ENCODE measurements at regions not wholly inside any gene's neighbourhood (a gene's known extent, or its start where the extent isn't known, plus 50 kb on each side); places are given as distances from the start of the nearest gene placed in this dataset.

- H3K36me3 ChIP-seq (ENCODE audit: insufficient read depth, low read length) = no peaks in the 10 kb centered on the region
- H3K27me3 ChIP-seq (ENCODE audit: control insufficient read depth, insufficient read depth, low read length) = no peaks in the 10 kb centered on the region
- no peak overlapping the region for H3K4me3 ChIP-seq (ENCODE audit: low read length)
- H3K4me1 ChIP-seq (ENCODE audit: control insufficient read depth, insufficient read depth, low read length) = peaks cover 55% of the 10 kb centered on the region
- no peaks in the 10 kb centered on the region for H3K9me3 ChIP-seq (replicated peaks; ENCODE audit: low read length)
- peak overlapping the region; percentile 54 for H3K4me2 ChIP-seq (ENCODE audit: low read length)
- H3K9ac ChIP-seq (ENCODE audit: low read depth, low read length) = peak overlapping the region; percentile 44
These were observed 620.1 kb upstream of the ADAMTS5 start for GRCh38 chr21:27586986-27587385.

GRCh38 chr21:27586326-27586725 is 619.4 kb upstream of the ADAMTS5 start:
- peak overlapping the region; percentile 54 for H3K4me2 ChIP-seq (ENCODE audit: low read length)
- no peaks in the 10 kb centered on the region for H3K9me3 ChIP-seq (replicated peaks; ENCODE audit: low read length)
- H3K36me3 ChIP-seq (ENCODE audit: insufficient read depth, low read length) = no peaks in the 10 kb centered on the region
- peaks cover 56% of the 10 kb centered on the region for H3K4me1 ChIP-seq (ENCODE audit: control insufficient read depth, insufficient read depth, low read length)
- no peaks in the 10 kb centered on the region for H3K27me3 ChIP-seq (ENCODE audit: control insufficient read depth, insufficient read depth, low read length)
- no peak overlapping the region for H3K9ac ChIP-seq (ENCODE audit: low read depth, low read length)
- no peak overlapping the region for H3K4me3 ChIP-seq (ENCODE audit: low read length)

GRCh38 chr21:27584256-27584655 is 617.4 kb upstream of the ADAMTS5 start:
- no peak overlapping the region for H3K4me3 ChIP-seq (ENCODE audit: low read length)
- H3K36me3 ChIP-seq (ENCODE audit: insufficient read depth, low read length) = no peaks in the 10 kb centered on the region
- H3K4me2 ChIP-seq (ENCODE audit: low read length) = no peak overlapping the region
- no peak overlapping the region for H3K9ac ChIP-seq (ENCODE audit: low read depth, low read length)
- no peaks in the 10 kb centered on the region for H3K27me3 ChIP-seq (ENCODE audit: control insufficient read depth, insufficient read depth, low read length)
- peaks cover 48% of the 10 kb centered on the region for H3K4me1 ChIP-seq (ENCODE audit: control insufficient read depth, insufficient read depth, low read length)
- no peaks in the 10 kb centered on the region for H3K9me3 ChIP-seq (replicated peaks; ENCODE audit: low read length)

- Histone ChIP-seq H3K36me3 (ENCODE audit: insufficient read depth, low read length) (peaks cover 4% of the 10 kb centered on the region), H3K9ac (ENCODE audit: low read depth, low read length) (peak overlapping the region; percentile 41), H3K9me3 (replicated peaks; ENCODE audit: low read length) (no peaks in the 10 kb centered on the region), H3K4me2 (ENCODE audit: low read length) (no peak overlapping the region), H3K27me3 (ENCODE audit: control insufficient read depth, insufficient read depth, low read length) (no peaks in the 10 kb centered on the region), H3K4me1 (ENCODE audit: control insufficient read depth, insufficient read depth, low read length) (peaks cover 47% of the 10 kb centered on the region), H3K4me3 (ENCODE audit: low read length) (no peak overlapping the region)
These were observed 616.1 kb upstream of the ADAMTS5 start for GRCh38 chr21:27582948-27583430.

GRCh38 chr21:27582246-27582947 is 615.5 kb upstream of the ADAMTS5 start:
- H3K9ac ChIP-seq (ENCODE audit: low read depth, low read length) = peak overlapping the region; percentile 41
- H3K36me3 ChIP-seq (ENCODE audit: insufficient read depth, low read length) = peaks cover 4% of the 10 kb centered on the region
- H3K9me3 ChIP-seq (replicated peaks; ENCODE audit: low read length) = no peaks in the 10 kb centered on the region
- H3K4me3 ChIP-seq (ENCODE audit: low read length) = no peak overlapping the region
- no peaks in the 10 kb centered on the region for H3K27me3 ChIP-seq (ENCODE audit: control insufficient read depth, insufficient read depth, low read length)
- H3K4me2 ChIP-seq (ENCODE audit: low read length) = no peak overlapping the region
- H3K4me1 ChIP-seq (ENCODE audit: control insufficient read depth, insufficient read depth, low read length) = peaks cover 47% of the 10 kb centered on the region

- H3K36me3 ChIP-seq (ENCODE audit: insufficient read depth, low read length) = peaks cover 4% of the 10 kb centered on the region
- no peak overlapping the region for H3K4me2 ChIP-seq (ENCODE audit: low read length)
- no peak overlapping the region for H3K9ac ChIP-seq (ENCODE audit: low read depth, low read length)
- peaks cover 37% of the 10 kb centered on the region for H3K4me1 ChIP-seq (ENCODE audit: control insufficient read depth, insufficient read depth, low read length)
- H3K4me3 ChIP-seq (ENCODE audit: low read length) = no peak overlapping the region
- H3K27me3 ChIP-seq (ENCODE audit: control insufficient read depth, insufficient read depth, low read length) = no peaks in the 10 kb centered on the region
- no peaks in the 10 kb centered on the region for H3K9me3 ChIP-seq (replicated peaks; ENCODE audit: low read length)
These were observed 614.3 kb upstream of the ADAMTS5 start for GRCh38 chr21:27581168-27581567.

GRCh38 chr21:27580276-27580675 is 613.4 kb upstream of the ADAMTS5 start:
- peaks cover 35% of the 10 kb centered on the region for H3K4me1 ChIP-seq (ENCODE audit: control insufficient read depth, insufficient read depth, low read length)

GRCh38 chr21:27578741-27579265 is 611.9 kb upstream of the ADAMTS5 start:
- H3K9me3 ChIP-seq (replicated peaks; ENCODE audit: low read length) = no peaks in the 10 kb centered on the region
- H3K36me3 ChIP-seq (ENCODE audit: insufficient read depth, low read length) = peaks cover 4% of the 10 kb centered on the region
- H3K4me2 ChIP-seq (ENCODE audit: low read length) = no peak overlapping the region
- no peak overlapping the region for H3K9ac ChIP-seq (ENCODE audit: low read depth, low read length)
- peaks cover 27% of the 10 kb centered on the region for H3K4me1 ChIP-seq (ENCODE audit: control insufficient read depth, insufficient read depth, low read length)
- no peak overlapping the region for H3K4me3 ChIP-seq (ENCODE audit: low read length)
- H3K27me3 ChIP-seq (ENCODE audit: control insufficient read depth, insufficient read depth, low read length) = no peaks in the 10 kb centered on the region

More at GRCh38 chr21:27580276-27580675, 613.4 kb upstream of the ADAMTS5 start:
- no peak overlapping the region for H3K4me2 ChIP-seq (ENCODE audit: low read length)
- H3K4me3 ChIP-seq (ENCODE audit: low read length) = no peak overlapping the region
- H3K36me3 ChIP-seq (ENCODE audit: insufficient read depth, low read length) = peaks cover 4% of the 10 kb centered on the region
- peak overlapping the region; percentile 23 for H3K9ac ChIP-seq (ENCODE audit: low read depth, low read length)
- H3K27me3 ChIP-seq (ENCODE audit: control insufficient read depth, insufficient read depth, low read length) = no peaks in the 10 kb centered on the region
- H3K9me3 ChIP-seq (replicated peaks; ENCODE audit: low read length) = no peaks in the 10 kb centered on the region

GRCh38 chr21:27572696-27573095 is 605.8 kb upstream of the ADAMTS5 start:
- peak overlapping the region; percentile 84 for H3K9ac ChIP-seq (ENCODE audit: low read depth, low read length)
- H3K4me1 ChIP-seq (ENCODE audit: control insufficient read depth, insufficient read depth, low read length) = peaks cover 49% of the 10 kb centered on the region

GRCh38 chr21:27571706-27572105 is 604.8 kb upstream of the ADAMTS5 start:
- H3K4me1 ChIP-seq (ENCODE audit: control insufficient read depth, insufficient read depth, low read length) = peaks cover 49% of the 10 kb centered on the region
- peak overlapping the region; percentile 85 for H3K9ac ChIP-seq (ENCODE audit: low read depth, low read length)
- no peaks in the 10 kb centered on the region for H3K9me3 ChIP-seq (replicated peaks; ENCODE audit: low read length)

More at GRCh38 chr21:27572696-27573095, 605.8 kb upstream of the ADAMTS5 start:
- Histone ChIP-seq H3K27me3 (ENCODE audit: control insufficient read depth, insufficient read depth, low read length) (no peaks in the 10 kb centered on the region), H3K36me3 (ENCODE audit: insufficient read depth, low read length) (no peaks in the 10 kb centered on the region), H3K4me2 (ENCODE audit: low read length) (peak overlapping the region; percentile 25), H3K4me3 (ENCODE audit: low read length) (no peak overlapping the region), H3K9me3 (replicated peaks; ENCODE audit: low read length) (no peaks in the 10 kb centered on the region)

GRCh38 chr21:27570306-27570868 is 603.5 kb upstream of the ADAMTS5 start:
- peak overlapping the region; percentile 71 for H3K4me2 ChIP-seq (ENCODE audit: low read length)
- H3K27me3 ChIP-seq (ENCODE audit: control insufficient read depth, insufficient read depth, low read length) = no peaks in the 10 kb centered on the region
- peaks cover 50% of the 10 kb centered on the region for H3K4me1 ChIP-seq (ENCODE audit: control insufficient read depth, insufficient read depth, low read length)
- no peaks in the 10 kb centered on the region for H3K9me3 ChIP-seq (replicated peaks; ENCODE audit: low read length)
- H3K9ac ChIP-seq (ENCODE audit: low read depth, low read length) = peak overlapping the region; percentile 85
- no peak overlapping the region for H3K4me3 ChIP-seq (ENCODE audit: low read length)
- H3K36me3 ChIP-seq (ENCODE audit: insufficient read depth, low read length) = no peaks in the 10 kb centered on the region

More at GRCh38 chr21:27571706-27572105, 604.8 kb upstream of the ADAMTS5 start:
- Histone ChIP-seq H3K4me2 (ENCODE audit: low read length) (peak overlapping the region; percentile 59), H3K4me3 (ENCODE audit: low read length) (peak overlapping the region; percentile 23), H3K27me3 (ENCODE audit: control insufficient read depth, insufficient read depth, low read length) (no peaks in the 10 kb centered on the region), H3K36me3 (ENCODE audit: insufficient read depth, low read length) (no peaks in the 10 kb centered on the region)

All from skeletal muscle satellite cell (primary cell).